Esophagus squamous epithelium (tissue), 4 donors: ENCODE measurements at regions not wholly inside any gene's neighbourhood (a gene's known extent, or its start where the extent isn't known, plus 50 kb on each side); places are given as distances from the start of the nearest gene placed in this dataset.

Experiments
- POLR2A ChIP-seq, 4 donors: fragments of 450-650 bp; IDR thresholded peaks; one replicate each; pipeline ENCODE4 v1.6.1; 2017; ENCODE audit warnings: antibody characterized with exemption in 4 of 4, mild to moderate bottlenecking in 4 of 4, moderate library complexity in 3 of 4
- TF ChIP-seq, protein P1 (sequence below), 6 experiments: fragments of 450-650 bp in 4 of 6; fragments of 200-600 bp in 2 of 6; sonication (generic) in 2 of 6; IDR thresholded peaks; one replicate each; pipeline ENCODE4 v1.5.1; 2016 to 2019; ENCODE audit warnings: antibody characterized with exemption in 6 of 6, mild to moderate bottlenecking in 4 of 6, moderate library complexity in 4 of 6

DNA sequence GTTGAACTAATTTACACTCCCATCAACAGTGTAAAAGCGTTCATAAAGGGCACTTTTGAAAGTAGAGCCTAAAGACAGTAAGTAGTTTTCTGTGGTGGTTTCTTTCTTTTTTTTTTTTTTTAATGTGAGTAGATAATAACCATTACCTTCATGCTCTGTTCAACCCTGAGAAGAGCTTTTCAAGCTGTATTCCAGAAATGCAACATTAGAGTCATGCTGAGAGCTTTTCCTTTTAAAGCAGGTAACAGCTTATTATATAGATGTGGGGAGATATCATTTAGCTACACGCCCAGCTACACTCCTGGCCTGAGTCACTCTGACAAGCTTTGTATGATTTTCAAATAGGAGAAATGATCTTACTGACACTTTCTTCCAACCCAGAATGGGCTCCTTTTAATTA is 96.2 kb upstream of the ARHGEF26 start:
- TF ChIP-seq, protein P1, sequence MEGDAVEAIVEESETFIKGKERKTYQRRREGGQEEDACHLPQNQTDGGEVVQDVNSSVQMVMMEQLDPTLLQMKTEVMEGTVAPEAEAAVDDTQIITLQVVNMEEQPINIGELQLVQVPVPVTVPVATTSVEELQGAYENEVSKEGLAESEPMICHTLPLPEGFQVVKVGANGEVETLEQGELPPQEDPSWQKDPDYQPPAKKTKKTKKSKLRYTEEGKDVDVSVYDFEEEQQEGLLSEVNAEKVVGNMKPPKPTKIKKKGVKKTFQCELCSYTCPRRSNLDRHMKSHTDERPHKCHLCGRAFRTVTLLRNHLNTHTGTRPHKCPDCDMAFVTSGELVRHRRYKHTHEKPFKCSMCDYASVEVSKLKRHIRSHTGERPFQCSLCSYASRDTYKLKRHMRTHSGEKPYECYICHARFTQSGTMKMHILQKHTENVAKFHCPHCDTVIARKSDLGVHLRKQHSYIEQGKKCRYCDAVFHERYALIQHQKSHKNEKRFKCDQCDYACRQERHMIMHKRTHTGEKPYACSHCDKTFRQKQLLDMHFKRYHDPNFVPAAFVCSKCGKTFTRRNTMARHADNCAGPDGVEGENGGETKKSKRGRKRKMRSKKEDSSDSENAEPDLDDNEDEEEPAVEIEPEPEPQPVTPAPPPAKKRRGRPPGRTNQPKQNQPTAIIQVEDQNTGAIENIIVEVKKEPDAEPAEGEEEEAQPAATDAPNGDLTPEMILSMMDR (IDR thresholded peaks at IDR 0.05) = no peak
- no peak for TF ChIP-seq POLR2A (IDR thresholded peaks at IDR 0.05)
